Neural cell (in vitro differentiated cells): ENCODE measurements at regions not wholly inside any gene's neighbourhood (a gene's known extent, or its start where the extent isn't known, plus 50 kb on each side); places are given as distances from the start of the nearest gene placed in this dataset.
"Not testable (repeated sequence)": the region's sequence is repeated elsewhere in the genome, so short reads cannot be mapped to it uniquely, and the experiment has no call there.

Experiments
- H2AFZ ChIP-seq: fragments of 200-600, 300-800 bp; sonication (generic), shearing (Covaris generic); 2 replicates; pipeline ENCODE4 v1.6.0; 2014; ENCODE audit warnings: low read depth, mild to moderate bottlenecking, antibody characterized with exemption, low read length, moderate library complexity
- H3F3A ChIP-seq: fragments of 200-600 bp; shearing (Covaris generic); 2 replicates; pipeline ENCODE4 v1.6.1; 2016; ENCODE audit warnings: mild to moderate bottlenecking, moderate library complexity, mixed read lengths, antibody characterized with exemption, low read length; ENCODE audit not compliant: insufficient read depth, poor library complexity, severe bottlenecking
- H3K27ac ChIP-seq: fragments of 200-600, 300-800 bp; sonication (generic), shearing (Covaris generic); 2 replicates; pipeline ENCODE4 v1.5.1; 2014; ENCODE audit warnings: mild to moderate bottlenecking, low read length, moderate library complexity
- H3K27me3 ChIP-seq: fragments of 300-800, 200-600 bp; sonication (generic), shearing (Covaris generic); 2 replicates; pipeline ENCODE4 v1.6.0; 2014; ENCODE audit warnings: mild to moderate bottlenecking, low read depth, low read length, moderate library complexity; ENCODE audit not compliant: insufficient read depth
- H3K36me3 ChIP-seq: fragments of 300-800, 200-600 bp; sonication (generic), shearing (Covaris generic); 2 replicates; pipeline ENCODE4 v1.5.1; 2014; ENCODE audit warnings: mild to moderate bottlenecking, antibody characterized with exemption, low read length, moderate library complexity; ENCODE audit not compliant: insufficient read depth
- H3K4me2 ChIP-seq: fragments of 300-800, 200-600 bp; sonication (generic), shearing (Covaris generic); 2 replicates; pipeline ENCODE4 v1.6.0; 2014; ENCODE audit warnings: mild to moderate bottlenecking, low read length
- H3K4me3 ChIP-seq: fragments of 300-800, 200-600 bp; sonication (generic), shearing (Covaris generic); 2 replicates; pipeline ENCODE4 v1.5.1; 2014; ENCODE audit warnings: mild to moderate bottlenecking, low read length, moderate library complexity
- H3K79me2 ChIP-seq: fragments of 200-600 bp; shearing (Covaris generic); replicated peaks from 2 replicates; pipeline ENCODE4 v1.6.0; 2014; ENCODE audit warnings: mild to moderate bottlenecking, low read length, moderate library complexity; ENCODE audit not compliant: insufficient read depth
- H3K9ac ChIP-seq: fragments of 300-800, 200-600 bp; sonication (generic), shearing (Covaris generic); 2 replicates; pipeline ENCODE4 v1.6.1; 2016; ENCODE audit warnings: mild to moderate bottlenecking, low read length, mixed read lengths
- H3K9me2 ChIP-seq: fragments of 200-600 bp; shearing (Covaris generic); 2 replicates; pipeline ENCODE4 v1.6.1; 2016; ENCODE audit warnings: mild to moderate bottlenecking, low read length, mixed read lengths; ENCODE audit not compliant: insufficient read depth
- H3K9me3 ChIP-seq: fragments of 200-600, 300-800 bp; sonication (generic), shearing (Covaris generic); 2 replicates; pipeline ENCODE4 v1.6.1; 2016; ENCODE audit warnings: mild to moderate bottlenecking, mixed run types, low read length, moderate library complexity, mixed read lengths
- H4K20me1 ChIP-seq: fragments of 200-600 bp; shearing (Covaris generic); 2 replicates; pipeline ENCODE4 v1.6.1; 2016; ENCODE audit warnings: mild to moderate bottlenecking, mixed run types; ENCODE audit not compliant: insufficient read depth
- CTCF ChIP-seq: fragments of 450-650 bp; IDR thresholded peaks from 2 replicates; pipeline ENCODE4 v1.5.1; 2014; ENCODE audit warnings: antibody characterized with exemption, mild to moderate bottlenecking, moderate library complexity; ENCODE audit not compliant: poor library complexity, severe bottlenecking
- EP300 ChIP-seq: fragments of 450-650 bp; conservative IDR thresholded peaks from 2 replicates; pipeline ENCODE4 v1.6.1; 2014; ENCODE audit warnings: antibody characterized with exemption, mild to moderate bottlenecking, moderate library complexity; ENCODE audit not compliant: poor library complexity, severe bottlenecking
- EZH2 ChIP-seq: fragments of 200-600, 300-800 bp; shearing (Covaris generic), sonication (generic); IDR thresholded peaks from 2 replicates; pipeline ENCODE4 v1.6.1; 2014; ENCODE audit warnings: antibody characterized with exemption, low read length, borderline replicate concordance, mild to moderate bottlenecking; ENCODE audit not compliant: insufficient read depth, poor library complexity, severe bottlenecking
- POLR2AphosphoS5 ChIP-seq: IDR thresholded peaks from 2 replicates; pipeline ENCODE4 v1.6.1; 2012
- RAD21 ChIP-seq: fragments of 450-650 bp; conservative IDR thresholded peaks from 2 replicates; pipeline ENCODE4 v1.6.1; 2014; ENCODE audit warnings: antibody characterized with exemption, mild to moderate bottlenecking, moderate library complexity
- REST ChIP-seq: IDR thresholded peaks from 2 replicates; pipeline ENCODE4 v1.6.1; 2012; ENCODE audit warnings: borderline replicate concordance
- SMC3 ChIP-seq: fragments of 450-650 bp; conservative IDR thresholded peaks from 2 replicates; pipeline ENCODE4 v1.6.1; 2014; ENCODE audit warnings: antibody characterized with exemption, mild to moderate bottlenecking, moderate library complexity; ENCODE audit not compliant: poor library complexity
- TAF1 ChIP-seq: IDR thresholded peaks from 2 replicates; pipeline ENCODE4 v1.6.1; 2012; ENCODE audit warnings: low read depth

- Histone ChIP-seq H2AFZ (no peak overlapping the region), H3K4me3 (peak overlapping the region; percentile 9), H3K27me3 (no peaks in the 10 kb centered on the region), H4K20me1 (no peaks in the 10 kb centered on the region), H3K9ac (no peak overlapping the region), H3K9me3 (no peaks in the 10 kb centered on the region), H3K4me2 (no peak overlapping the region), H3K79me2 (no peaks in the 10 kb centered on the region), H3K36me3 (no peaks in the 10 kb centered on the region), H3K27ac (peak overlapping the region; percentile 9), H3F3A (no peaks in the 10 kb centered on the region), H3K9me2 (no peaks in the 10 kb centered on the region)
- TF ChIP-seq CTCF (no peak), REST (no peak), POLR2AphosphoS5 (peak; percentile 16)
Measured at GRCh38 chr1:37362594-37363385, 111.6 kb upstream of the ZC3H12A start.

- Histone ChIP-seq H3K36me3 (no peaks in the 10 kb centered on the region), H3K79me2 (no peaks in the 10 kb centered on the region), H3F3A (no peaks in the 10 kb centered on the region), H3K9me3 (no peaks in the 10 kb centered on the region), H3K4me3 (no peak overlapping the region), H3K9me2 (no peaks in the 10 kb centered on the region), H3K4me2 (no peak overlapping the region), H2AFZ (no peak overlapping the region), H3K27ac (no peak overlapping the region), H4K20me1 (no peaks in the 10 kb centered on the region), H3K27me3 (no peaks in the 10 kb centered on the region), H3K9ac (no peak overlapping the region)
- no peak for TF ChIP-seq POLR2AphosphoS5
- no peak for TF ChIP-seq SMC3
- TF ChIP-seq TAF1 = no peak
- TF ChIP-seq EP300 = no peak
- no peak for TF ChIP-seq EZH2
- no peak for TF ChIP-seq REST
- TF ChIP-seq RAD21 = no peak
- TF ChIP-seq CTCF = no peak
Measured at GRCh38 chr1:37363535-37363934, 110.8 kb upstream of the ZC3H12A start.

- H3K27ac ChIP-seq, H3K27me3 ChIP-seq, H3K36me3 ChIP-seq, H3K4me3 ChIP-seq, H3K79me2 ChIP-seq, H4K20me1 ChIP-seq, H3K9me3 ChIP-seq, H3K9ac ChIP-seq, H3F3A ChIP-seq, H3K9me2 ChIP-seq, H3K4me2 ChIP-seq, H2AFZ ChIP-seq: not testable (repeated sequence)
Measured at GRCh38 chr1:37368665-37369315, 105.6 kb upstream of the ZC3H12A start.
